Smooth muscle cell (in vitro differentiated cells): ENCODE measurements at regions not wholly inside any gene's neighbourhood (a gene's known extent, or its start where the extent isn't known, plus 50 kb on each side); places are given as distances from the start of the nearest gene placed in this dataset.

ENCODE experiments used
- DNase-seq: peaks from one replicate; lab custom pipeline; 2025; ENCODE audit not compliant: unreplicated experiment; lab: John Stamatoyannopoulos, UW
- H2AFZ ChIP-seq: fragments of 200-600 bp; sonication (generic); 2 replicates; pipeline ENCODE4 v1.6.0; 2016; ENCODE audit warnings: antibody characterized with exemption, low read depth, mild to moderate bottlenecking
- H3F3A ChIP-seq: fragments of 200-600 bp; sonication (generic); 2 replicates; pipeline ENCODE4 v1.6.0; 2017; ENCODE audit warnings: antibody characterized with exemption, low read depth
- H3K27ac ChIP-seq: fragments of 200-600 bp; sonication (generic); 2 replicates; pipeline ENCODE4 v1.5.1; 2016; ENCODE audit warnings: low read depth, mild to moderate bottlenecking
- H3K27me3 ChIP-seq: fragments of 200-600 bp; sonication (generic); 2 replicates; pipeline ENCODE4 v1.6.1; 2016; ENCODE audit warnings: low read depth, mild to moderate bottlenecking
- H3K36me3 ChIP-seq: fragments of 200-600 bp; sonication (generic); 2 replicates; pipeline ENCODE4 v1.5.1; 2016; ENCODE audit warnings: low read depth
- H3K4me1 ChIP-seq: fragments of 200-600 bp; sonication (generic); 2 replicates; pipeline ENCODE4 v1.5.1; 2016; ENCODE audit warnings: low read depth
- H3K4me2 ChIP-seq: fragments of 200-600 bp; sonication (generic); 2 replicates; pipeline ENCODE4 v1.6.0; 2016; ENCODE audit warnings: mild to moderate bottlenecking
- H3K4me3 ChIP-seq: fragments of 200-600 bp; sonication (generic); 2 replicates; pipeline ENCODE4 v1.5.1; 2016; ENCODE audit warnings: mild to moderate bottlenecking
- H3K79me2 ChIP-seq: fragments of 200-600 bp; sonication (generic); 2 replicates; pipeline ENCODE4 v1.6.0; 2016; ENCODE audit warnings: low read depth, mild to moderate bottlenecking
- H3K9ac ChIP-seq: fragments of 200-600 bp; sonication (generic); 2 replicates; pipeline ENCODE4 v1.6.0; 2016; ENCODE audit warnings: low read depth
- H3K9me3 ChIP-seq: fragments of 200-600 bp; sonication (generic); replicated peaks from 2 replicates; pipeline ENCODE4 v1.5.1; 2016; ENCODE audit warnings: low read depth
- H4K20me1 ChIP-seq: fragments of 200-600 bp; sonication (generic); 2 replicates; pipeline ENCODE4 v1.6.0; 2016; ENCODE audit warnings: low read depth
- WGBS: methylation state at CpG from one replicate; pipeline ENCODE4 v1.1.7; 2016; ENCODE audit warnings: low lambda C conversion rate; 5-methylcytosine and 5-hydroxymethylcytosine counted together
- TF ChIP-seq, protein P1 (sequence below): fragments of 200-600 bp; sonication (generic); IDR thresholded peaks from 2 replicates; pipeline ENCODE4 v1.5.1; 2017; ENCODE audit warnings: borderline replicate concordance, mild to moderate bottlenecking, antibody characterized with exemption; ENCODE audit not compliant: insufficient read depth, poor library complexity, severe bottlenecking

DNA sequence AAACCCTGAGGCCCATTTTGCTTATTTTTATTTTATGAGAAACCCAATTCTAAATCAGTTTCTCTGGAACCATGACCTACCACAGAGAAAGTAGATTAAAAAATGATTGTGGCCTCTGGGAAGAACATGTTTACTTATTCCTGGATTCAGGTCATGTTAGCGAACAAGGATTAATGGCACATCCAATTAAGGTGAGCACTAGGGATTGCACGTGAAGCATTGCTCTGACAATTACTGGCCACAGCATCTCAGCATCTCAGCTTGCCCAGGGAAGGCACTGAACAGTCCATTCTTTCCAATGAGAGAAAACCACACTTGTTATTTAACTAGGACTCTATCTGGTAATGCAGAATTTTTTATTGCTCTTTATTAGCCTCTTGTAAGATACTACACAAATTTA lies 119.8 kb downstream of the ZNF330 start:
- Histone ChIP-seq H3K27ac (no peak overlapping the region), H4K20me1 (no peaks in the 10 kb centered on the region), H2AFZ (no peak overlapping the region), H3K4me2 (no peak overlapping the region), H3K9me3 (no peaks in the 10 kb centered on the region), H3F3A (no peaks in the 10 kb centered on the region), H3K4me1 (no peaks in the 10 kb centered on the region), H3K4me3 (no peak overlapping the region), H3K79me2 (no peaks in the 10 kb centered on the region), H3K36me3 (no peaks in the 10 kb centered on the region), H3K27me3 (no peaks in the 10 kb centered on the region), H3K9ac (no peak overlapping the region)
- no peak for DNase-seq
- TF ChIP-seq, protein P1, sequence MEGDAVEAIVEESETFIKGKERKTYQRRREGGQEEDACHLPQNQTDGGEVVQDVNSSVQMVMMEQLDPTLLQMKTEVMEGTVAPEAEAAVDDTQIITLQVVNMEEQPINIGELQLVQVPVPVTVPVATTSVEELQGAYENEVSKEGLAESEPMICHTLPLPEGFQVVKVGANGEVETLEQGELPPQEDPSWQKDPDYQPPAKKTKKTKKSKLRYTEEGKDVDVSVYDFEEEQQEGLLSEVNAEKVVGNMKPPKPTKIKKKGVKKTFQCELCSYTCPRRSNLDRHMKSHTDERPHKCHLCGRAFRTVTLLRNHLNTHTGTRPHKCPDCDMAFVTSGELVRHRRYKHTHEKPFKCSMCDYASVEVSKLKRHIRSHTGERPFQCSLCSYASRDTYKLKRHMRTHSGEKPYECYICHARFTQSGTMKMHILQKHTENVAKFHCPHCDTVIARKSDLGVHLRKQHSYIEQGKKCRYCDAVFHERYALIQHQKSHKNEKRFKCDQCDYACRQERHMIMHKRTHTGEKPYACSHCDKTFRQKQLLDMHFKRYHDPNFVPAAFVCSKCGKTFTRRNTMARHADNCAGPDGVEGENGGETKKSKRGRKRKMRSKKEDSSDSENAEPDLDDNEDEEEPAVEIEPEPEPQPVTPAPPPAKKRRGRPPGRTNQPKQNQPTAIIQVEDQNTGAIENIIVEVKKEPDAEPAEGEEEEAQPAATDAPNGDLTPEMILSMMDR = no peak
- WGBS = 87% methylated on average over 2 of the region's 2 CpGs

DNA sequence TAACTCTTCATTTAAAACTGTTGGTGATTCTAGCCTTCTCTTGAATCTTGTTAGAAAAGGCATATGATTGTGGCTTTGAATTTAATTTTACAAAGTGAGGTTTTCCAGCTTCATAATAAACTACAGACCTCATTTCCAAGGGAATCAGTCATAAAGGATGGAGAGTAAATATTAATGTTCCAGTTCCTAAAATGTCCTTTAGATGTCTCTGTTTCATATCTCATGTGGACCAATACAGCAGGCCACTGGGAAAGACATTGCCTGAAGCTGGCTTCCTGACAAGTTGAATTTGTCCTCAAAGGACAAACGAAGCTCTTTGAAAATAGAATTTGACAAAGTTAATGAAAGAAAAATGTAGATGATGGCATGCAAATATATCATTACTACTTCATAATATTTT lies 125.4 kb downstream of the ZNF330 start:
- Histone ChIP-seq H3K4me3 (no peak overlapping the region), H3K9me3 (no peaks in the 10 kb centered on the region), H2AFZ (no peak overlapping the region), H3K27ac (no peak overlapping the region), H4K20me1 (no peaks in the 10 kb centered on the region), H3K27me3 (no peaks in the 10 kb centered on the region), H3K36me3 (no peaks in the 10 kb centered on the region), H3K9ac (no peak overlapping the region), H3F3A (peaks cover 4% of the 10 kb centered on the region), H3K4me2 (no peak overlapping the region), H3K79me2 (no peaks in the 10 kb centered on the region), H3K4me1 (no peaks in the 10 kb centered on the region)
- DNase-seq = no peak
- TF ChIP-seq, protein P1 = peak; percentile 59
- 25% methylated on average over 1 of the region's 1 CpG for WGBS

DNA sequence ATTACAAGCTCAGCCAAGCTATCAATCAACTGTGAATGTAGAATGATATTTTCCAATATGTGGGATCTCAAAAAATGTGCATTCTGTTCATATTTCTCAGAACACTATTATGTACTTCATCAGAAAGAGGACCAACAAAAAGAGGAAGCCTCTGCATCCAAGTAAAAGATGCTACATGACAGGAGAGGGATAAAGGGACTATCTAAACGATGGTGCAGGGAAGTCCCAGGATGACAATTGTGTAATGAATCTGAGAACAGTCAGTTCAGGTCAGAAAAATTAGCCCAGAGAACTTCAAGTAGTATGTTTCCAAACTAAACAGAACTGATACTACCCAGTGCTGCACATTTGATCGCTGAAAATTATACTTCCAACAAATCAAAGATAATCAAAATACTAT lies 127.0 kb downstream of the ZNF330 start:
- DNase-seq = no peak
- no peaks in the 10 kb centered on the region for H4K20me1 ChIP-seq
- no peak overlapping the region for H2AFZ ChIP-seq

DNA sequence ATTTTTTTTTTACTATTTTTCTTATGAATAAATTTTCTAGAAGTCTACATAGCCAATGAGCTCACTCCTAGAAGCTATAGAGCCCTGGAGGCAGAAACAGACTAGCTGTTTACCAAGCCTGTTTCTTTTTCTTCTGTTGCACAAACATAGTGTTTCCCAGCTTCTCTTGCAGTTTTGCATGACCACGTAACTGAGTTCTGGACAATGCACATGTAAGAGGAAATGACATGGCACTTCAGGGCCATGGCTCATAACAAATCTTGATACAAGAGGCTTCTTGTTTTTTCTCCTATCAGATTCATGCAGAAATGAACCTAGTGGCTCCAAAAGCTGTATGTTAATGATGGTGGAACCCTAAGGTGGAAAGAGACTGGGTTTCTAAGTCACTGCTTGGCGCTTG lies 127.4 kb downstream of the ZNF330 start:
- H2AFZ ChIP-seq = peak overlapping the region; percentile 32
- TF ChIP-seq, protein P1 = no peak
- H3K4me2 ChIP-seq = no peak overlapping the region
- no peaks in the 10 kb centered on the region for H4K20me1 ChIP-seq
- no peaks in the 10 kb centered on the region for H3K36me3 ChIP-seq
- 61% methylated on average over 2 of the region's 2 CpGs for WGBS
- H3K9me3 ChIP-seq = no peaks in the 10 kb centered on the region
- H3K9ac ChIP-seq = no peak overlapping the region
- peaks cover 12% of the 10 kb centered on the region for H3K4me1 ChIP-seq
- no peaks in the 10 kb centered on the region for H3K79me2 ChIP-seq
- peaks cover 5% of the 10 kb centered on the region for H3F3A ChIP-seq
- H3K27ac ChIP-seq = no peak overlapping the region
- no peaks in the 10 kb centered on the region for H3K27me3 ChIP-seq
- no peak overlapping the region for H3K4me3 ChIP-seq
- no peak for DNase-seq

More for the DNA sequence above, 127.0 kb downstream of the ZNF330 start:
- no peak overlapping the region for H3K9ac ChIP-seq
- peaks cover 7% of the 10 kb centered on the region for H3K4me1 ChIP-seq
- H3K27me3 ChIP-seq = no peaks in the 10 kb centered on the region
- H3F3A ChIP-seq = peaks cover 5% of the 10 kb centered on the region
- no peak overlapping the region for H3K27ac ChIP-seq
- TF ChIP-seq, protein P1 = no peak
- H3K36me3 ChIP-seq = no peaks in the 10 kb centered on the region
- no peak overlapping the region for H3K4me3 ChIP-seq
- no peaks in the 10 kb centered on the region for H3K79me2 ChIP-seq
- no peak overlapping the region for H3K4me2 ChIP-seq
- 80% methylated on average over 2 of the region's 2 CpGs for WGBS
- H3K9me3 ChIP-seq = no peaks in the 10 kb centered on the region
